ENCODE measurements at regions not wholly inside any gene's neighbourhood (a gene's known extent, or its start where the extent isn't known, plus 50 kb on each side); places are given as distances from the start of the nearest gene placed in this dataset.
"Not testable (repeated sequence)": the region's sequence is repeated elsewhere in the genome, so short reads cannot be mapped to it uniquely, and the experiment has no call there.

GRCh38 chr15:66872405-66872804, 170.4 kb downstream of the SMAD6 start:
- TF ChIP-seq, protein P1, sequence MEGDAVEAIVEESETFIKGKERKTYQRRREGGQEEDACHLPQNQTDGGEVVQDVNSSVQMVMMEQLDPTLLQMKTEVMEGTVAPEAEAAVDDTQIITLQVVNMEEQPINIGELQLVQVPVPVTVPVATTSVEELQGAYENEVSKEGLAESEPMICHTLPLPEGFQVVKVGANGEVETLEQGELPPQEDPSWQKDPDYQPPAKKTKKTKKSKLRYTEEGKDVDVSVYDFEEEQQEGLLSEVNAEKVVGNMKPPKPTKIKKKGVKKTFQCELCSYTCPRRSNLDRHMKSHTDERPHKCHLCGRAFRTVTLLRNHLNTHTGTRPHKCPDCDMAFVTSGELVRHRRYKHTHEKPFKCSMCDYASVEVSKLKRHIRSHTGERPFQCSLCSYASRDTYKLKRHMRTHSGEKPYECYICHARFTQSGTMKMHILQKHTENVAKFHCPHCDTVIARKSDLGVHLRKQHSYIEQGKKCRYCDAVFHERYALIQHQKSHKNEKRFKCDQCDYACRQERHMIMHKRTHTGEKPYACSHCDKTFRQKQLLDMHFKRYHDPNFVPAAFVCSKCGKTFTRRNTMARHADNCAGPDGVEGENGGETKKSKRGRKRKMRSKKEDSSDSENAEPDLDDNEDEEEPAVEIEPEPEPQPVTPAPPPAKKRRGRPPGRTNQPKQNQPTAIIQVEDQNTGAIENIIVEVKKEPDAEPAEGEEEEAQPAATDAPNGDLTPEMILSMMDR (conservative IDR thresholded peaks at IDR 0.05), result no peak
- Histone ChIP-seq H3K9me3 (ENCODE audit: control insufficient read depth, low read depth, low read length) (no peaks in the 10 kb centered on the region), H3K4ac (ENCODE audit: low read depth, low read length) (no peak overlapping the region), H3K14ac (ENCODE audit: insufficient read depth, low read length) (no peak overlapping the region), H3K9ac (ENCODE audit: extremely low read depth, insufficient read length, low read length) (no peak overlapping the region), H2AK5ac (ENCODE audit: insufficient read length, low read length) (no peak overlapping the region), H4K20me1 (ENCODE audit: control insufficient read depth, insufficient read depth, insufficient read length) (no peaks in the 10 kb centered on the region), H3K4me2 (ENCODE audit: insufficient read depth, insufficient read length, low read length) (no peak overlapping the region), H3K79me1 (ENCODE audit: insufficient read depth, low read depth, low read length, poor library complexity, severe bottlenecking) (no peaks in the 10 kb centered on the region), H3K4me1 (ENCODE audit: insufficient read depth, low read length) (no peaks in the 10 kb centered on the region; the same call in 1 of the 2 replicates), H2BK5ac (ENCODE audit: insufficient read length, low read length) (no peak overlapping the region), H2BK12ac (ENCODE audit: insufficient read length, low read depth, low read length) (no peak overlapping the region), H3K18ac (ENCODE audit: insufficient read length, low read depth, low read length) (no peak overlapping the region), H4K5ac (ENCODE audit: insufficient read length, low read depth, low read length) (no peak overlapping the region), H3K79me2 (ENCODE audit: insufficient read depth, low read length) (no peaks in the 10 kb centered on the region), H2BK15ac (ENCODE audit: low read depth, low read length) (no peak overlapping the region), H3K23me2 (ENCODE audit: insufficient read length, low read depth, low read length, poor library complexity, severe bottlenecking) (no peaks in the 10 kb centered on the region), H2BK120ac (ENCODE audit: low read depth, low read length, poor library complexity, severe bottlenecking) (no peak overlapping the region), H3K27me3 (ENCODE audit: insufficient read depth, low read length) (no peaks in the 10 kb centered on the region), H3K27ac (ENCODE audit: insufficient read length, low read depth, low read length) (no peak overlapping the region), H3K23ac (ENCODE audit: insufficient read length, low read depth, low read length) (no peak overlapping the region), H2BK20ac (ENCODE audit: low read depth, low read length, poor library complexity, severe bottlenecking) (no peak overlapping the region), H3K56ac (ENCODE audit: insufficient read length, low read depth, low read length) (no peak overlapping the region), H4K91ac (ENCODE audit: insufficient read length, low read depth, low read length) (no peak overlapping the region), H3T11ph (ENCODE audit: low read length) (no peak overlapping the region), H2AFZ (ENCODE audit: low read length) (no peak overlapping the region), H4K8ac (replicated peaks; ENCODE audit: insufficient read length, low read depth, low read length) (no peak overlapping the region)
- Mint-ChIP-seq H3K9me3 (no peaks in the 10 kb centered on the region), H3K36me3 (ENCODE audit: insufficient read depth in 1 of 3, low read depth in 3 of 3) (no peaks in the 10 kb centered on the region), H3K4me1 (peaks cover 7 to 13% of the 10 kb centered on the region in 2 experiments; a peak in 3 of 4 replicates), H3K4me3 (no peak overlapping the region), H3K27me3 (ENCODE audit: low read depth) (no peaks in the 10 kb centered on the region; the same call in 1 of the 2 replicates), H3K27ac (no peak overlapping the region)
- no peak for DNase-seq

- H2BK12ac ChIP-seq (ENCODE audit: insufficient read length, low read depth, low read length); H3K23ac ChIP-seq (ENCODE audit: insufficient read length, low read depth, low read length); H3K56ac ChIP-seq (ENCODE audit: insufficient read length, low read depth, low read length); H4K91ac ChIP-seq (ENCODE audit: insufficient read length, low read depth, low read length); H2BK15ac ChIP-seq (ENCODE audit: low read depth, low read length); H3K23me2 ChIP-seq (ENCODE audit: insufficient read length, low read depth, low read length, poor library complexity, severe bottlenecking); H3K4me1 ChIP-seq (ENCODE audit: insufficient read depth, low read length); H3K27ac Mint-ChIP-seq; H3K79me2 ChIP-seq (ENCODE audit: insufficient read depth, low read length); H3K4ac ChIP-seq (ENCODE audit: low read depth, low read length); H3K9me3 Mint-ChIP-seq; H3K27me3 Mint-ChIP-seq (ENCODE audit: low read depth); H3K79me1 ChIP-seq (ENCODE audit: insufficient read depth, low read depth, low read length, poor library complexity, severe bottlenecking); H3K4me2 ChIP-seq (ENCODE audit: insufficient read depth, insufficient read length, low read length); H3K27ac ChIP-seq (ENCODE audit: insufficient read length, low read depth, low read length); H2BK20ac ChIP-seq (ENCODE audit: low read depth, low read length, poor library complexity, severe bottlenecking); H3T11ph ChIP-seq (ENCODE audit: low read length); H4K8ac ChIP-seq (replicated peaks; ENCODE audit: insufficient read length, low read depth, low read length); H2BK120ac ChIP-seq (ENCODE audit: low read depth, low read length, poor library complexity, severe bottlenecking); H3K36me3 Mint-ChIP-seq (ENCODE audit: insufficient read depth in 1 of 3, low read depth in 3 of 3); H3K14ac ChIP-seq (ENCODE audit: insufficient read depth, low read length); H2AFZ ChIP-seq (ENCODE audit: low read length); H3K9me3 ChIP-seq (ENCODE audit: control insufficient read depth, low read depth, low read length); H3K9ac ChIP-seq (ENCODE audit: extremely low read depth, insufficient read length, low read length); H3K18ac ChIP-seq (ENCODE audit: insufficient read length, low read depth, low read length); H4K5ac ChIP-seq (ENCODE audit: insufficient read length, low read depth, low read length); DNase-seq; H3K4me3 Mint-ChIP-seq; H4K20me1 ChIP-seq (ENCODE audit: control insufficient read depth, insufficient read depth, insufficient read length); H3K27me3 ChIP-seq (ENCODE audit: insufficient read depth, low read length); H2AK5ac ChIP-seq (ENCODE audit: insufficient read length, low read length); H2BK5ac ChIP-seq (ENCODE audit: insufficient read length, low read length): not testable (repeated sequence)
- H3K4me1 Mint-ChIP-seq, result peaks cover 7 to 13% of the 10 kb centered on the region in 2 experiments; a peak in 3 of 4 replicates
- WGBS (ENCODE audit: extremely low coverage, insufficient read length, low lambda C conversion rate), result no CpG with 5 or more reads among the region's 3 CpGs
Measured at GRCh38 chr15:66873331-66873730, 171.3 kb downstream of the SMAD6 start.

Data from H9 (cell line).